Natural killer cell (primary cell): ENCODE measurements at regions not wholly inside any gene's neighbourhood (a gene's known extent, or its start where the extent isn't known, plus 50 kb on each side); places are given as distances from the start of the nearest gene placed in this dataset.

Experiments
- ATAC-seq, 3 donors: fragments of 150-1000 bp in 2 of 3; fragments of 200-7000 bp in 1 of 3; cut with Tn5 transposase; 1 replicate in 1 of 3; 2 replicates in 2 of 3; pipeline ENCODE4 v1.10.0; 2021; ENCODE audit warnings: mild to moderate bottlenecking in 2 of 3, moderate library complexity in 2 of 3
- DNase-seq, 2 donors: peaks; one replicate each; pipeline versions ENCODE4 v3.0.0 to v3.0.0-alpha.2; 2013 to 2021; ENCODE audit warnings: mixed read lengths in 1 of 2
- H3K27ac ChIP-seq: one replicate; pipeline ENCODE4 v1.5.1; 2013; ENCODE audit warnings: mild to moderate bottlenecking, low read length
- H3K27me3 ChIP-seq: one replicate; pipeline ENCODE4 v1.6.1; 2013; ENCODE audit warnings: low read length; ENCODE audit not compliant: control insufficient read depth, insufficient read depth
- H3K36me3 ChIP-seq: one replicate; pipeline ENCODE4 v1.6.1; 2013; ENCODE audit warnings: low read length; ENCODE audit not compliant: control insufficient read depth, insufficient read depth
- H3K4me1 ChIP-seq: one replicate; pipeline ENCODE4 v1.6.1; 2013; ENCODE audit warnings: low read length; ENCODE audit not compliant: control insufficient read depth, insufficient read depth
- H3K4me3 ChIP-seq: one replicate; pipeline ENCODE4 v1.5.1; 2013; ENCODE audit warnings: low read length
- H3K9me3 ChIP-seq: one replicate; pipeline ENCODE4 v1.6.1; 2013; ENCODE audit warnings: low read length; ENCODE audit not compliant: control insufficient read depth, insufficient read depth
- H3K27ac Mint-ChIP-seq, 2 donors: one replicate each; pipeline ENCODE4 v1.8.0; 2022; ENCODE audit warnings: mild to moderate bottlenecking in 2 of 2, mixed read lengths in 2 of 2, moderate library complexity in 1 of 2
- H3K27me3 Mint-ChIP-seq, 2 donors: one replicate each; pipeline ENCODE4 v1.8.0; 2022; ENCODE audit warnings: low read depth in 2 of 2, mixed read lengths in 2 of 2
- H3K36me3 Mint-ChIP-seq: one replicate; pipeline ENCODE4 v1.8.0; 2022; ENCODE audit warnings: mixed read lengths
- H3K4me1 Mint-ChIP-seq, 2 donors: one replicate each; pipeline ENCODE4 v1.8.0; 2022; ENCODE audit warnings: mixed read lengths in 2 of 2
- H3K4me3 Mint-ChIP-seq: one replicate; pipeline ENCODE4 v1.8.0; 2022; ENCODE audit warnings: mild to moderate bottlenecking, moderate library complexity, mixed read lengths
- H3K9me3 Mint-ChIP-seq, 2 donors: one replicate each; pipeline ENCODE4 v1.8.0; 2022; ENCODE audit warnings: mixed read lengths in 2 of 2
- CTCF ChIP-seq: fragments of 200-600 bp; IDR thresholded peaks from one replicate; pipeline ENCODE4 v1.8.0; 2022; ENCODE audit warnings: antibody characterized with exemption
- WGBS: methylation state at CpG from one replicate; pipeline ENCODE4 v1.1.7; 2013; ENCODE audit warnings: missing lambda C conversion rate; ENCODE audit not compliant: insufficient coverage; 5-methylcytosine and 5-hydroxymethylcytosine counted together
- intact Hi-C: fragments of 100-400 bp; cut with micrococcal nuclease; formaldehyde crosslinking; loops from one replicate; pipeline ENCODE4 v1.14.2; 2022

DNA sequence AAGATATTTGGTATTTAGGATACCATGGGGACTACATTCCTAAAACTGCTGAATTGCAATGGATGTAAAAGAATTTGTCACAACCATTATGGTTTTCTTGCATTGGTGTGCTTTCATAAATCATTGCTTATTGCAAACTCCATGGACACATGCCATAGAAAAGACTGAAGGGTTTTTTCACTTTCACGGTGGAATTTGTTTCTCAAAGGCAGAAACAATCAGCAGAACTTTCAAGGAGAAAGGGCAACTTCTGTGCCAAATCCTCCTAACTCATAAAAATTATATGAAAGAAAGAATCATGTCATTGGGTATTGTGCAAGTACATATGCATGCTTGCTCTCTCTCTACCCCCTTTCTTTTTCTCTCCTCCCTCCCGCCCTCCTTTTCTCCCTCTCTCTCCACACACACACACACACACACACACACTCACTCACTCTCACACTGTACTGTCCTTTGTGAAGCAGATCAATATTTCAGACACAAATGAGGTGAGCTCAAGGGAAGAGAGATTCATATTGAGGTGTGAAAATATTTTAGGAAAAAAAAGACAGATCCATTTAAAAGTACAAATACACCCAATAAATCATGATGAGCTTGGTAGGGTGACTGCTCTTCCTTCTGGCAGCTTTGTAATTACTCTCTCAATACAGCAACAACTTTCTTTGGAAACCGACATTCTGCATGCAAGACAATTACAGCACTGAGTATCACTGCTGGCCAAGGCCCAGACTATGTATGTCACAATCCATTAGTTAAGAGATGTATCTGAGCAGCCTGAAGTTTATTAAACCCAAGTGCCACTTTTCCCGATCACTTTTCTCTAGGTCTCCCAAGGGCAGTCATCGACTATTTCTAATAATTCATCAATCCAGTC, 492.6 kb downstream of the TUSC7 start:
- Mint-ChIP-seq H3K27me3 (no peaks in the 10 kb centered on the region), H3K9me3 (peaks cover 18 to 21% of the 10 kb centered on the region in 2 donors), H3K4me1 (no peaks in the 10 kb centered on the region), H3K4me3 (no peak overlapping the region), H3K36me3 (no peaks in the 10 kb centered on the region), H3K27ac (no peak overlapping the region)
- no peak for TF ChIP-seq CTCF
- Histone ChIP-seq H3K4me1 (no peaks in the 10 kb centered on the region), H3K27me3 (no peaks in the 10 kb centered on the region), H3K4me3 (no peak overlapping the region), H3K9me3 (no peaks in the 10 kb centered on the region), H3K27ac (no peak overlapping the region), H3K36me3 (no peaks in the 10 kb centered on the region)
- intact Hi-C loops, result no loop called here
- no peak for ATAC-seq
- 94% methylated on average over 5 of the region's 5 CpGs for WGBS
- no peak for DNase-seq

GRCh38 chr3:117217355-117217754, 507.8 kb downstream of the TUSC7 start:
- intact Hi-C loops, result no loop called here
- DNase-seq, result no peak
- Mint-ChIP-seq H3K4me1 (no peaks in the 10 kb centered on the region), H3K27ac (no peak overlapping the region), H3K27me3 (no peaks in the 10 kb centered on the region), H3K9me3 (peaks cover 3 to 11% of the 10 kb centered on the region in 2 donors), H3K36me3 (no peaks in the 10 kb centered on the region), H3K4me3 (no peak overlapping the region)
- no peak for TF ChIP-seq CTCF
- Histone ChIP-seq H3K4me1 (no peaks in the 10 kb centered on the region), H3K9me3 (no peaks in the 10 kb centered on the region), H3K36me3 (no peaks in the 10 kb centered on the region), H3K27ac (no peak overlapping the region), H3K4me3 (no peak overlapping the region), H3K27me3 (no peaks in the 10 kb centered on the region)
- ATAC-seq, result no peak
- 92% methylated on average over 1 of the region's 3 CpGs for WGBS

- no peaks in the 10 kb centered on the region for H3K4me1 Mint-ChIP-seq
- Histone ChIP-seq H3K27me3 (no peaks in the 10 kb centered on the region), H3K4me3 (no peak overlapping the region), H3K9me3 (no peaks in the 10 kb centered on the region), H3K36me3 (no peaks in the 10 kb centered on the region), H3K27ac (no peak overlapping the region), H3K4me1 (no peaks in the 10 kb centered on the region)
- no peak for TF ChIP-seq CTCF
- ATAC-seq (no peak), DNase-seq (no peak)
- no peaks in the 10 kb centered on the region for H3K36me3 Mint-ChIP-seq
- no peaks in the 10 kb centered on the region for H3K27me3 Mint-ChIP-seq
- no peak overlapping the region for H3K27ac Mint-ChIP-seq
- intact Hi-C loops, result no loop called here
- H3K4me3 Mint-ChIP-seq, result no peak overlapping the region
- WGBS, result 75% methylated on average over 4 of the region's 5 CpGs
- H3K9me3 Mint-ChIP-seq, result peaks cover under 1 to 7% of the 10 kb centered on the region in 2 donors
Observed at GRCh38 chr3:117217760-117218316, 508.3 kb downstream of the TUSC7 start.
